ENCODE measurements at regions not wholly inside any gene's neighbourhood (a gene's known extent, or its start where the extent isn't known, plus 50 kb on each side); places are given as distances from the start of the nearest gene placed in this dataset.

DNA sequence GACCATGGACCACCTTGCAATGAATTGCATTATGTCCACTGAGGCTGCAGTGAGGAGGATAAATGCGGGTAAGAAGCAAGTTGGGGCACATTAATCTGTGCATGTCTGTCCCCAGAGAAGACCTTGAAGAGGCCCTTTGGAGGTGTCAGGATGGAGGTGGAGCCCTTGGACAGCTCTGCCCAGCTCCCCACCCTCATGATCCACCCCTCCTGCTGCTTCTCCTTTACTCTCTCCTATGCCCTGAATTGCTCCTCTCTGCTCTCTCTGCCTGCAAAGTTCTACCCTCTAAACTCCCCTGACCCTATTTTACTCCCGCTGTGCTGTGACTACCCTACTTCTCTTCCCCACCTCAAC, 292.4 kb upstream of the USP24 start:
- no peak for DNase-seq (ENCODE audit: extremely low spot score)
- POLR2A ChIA-PET = no interaction called here
- TF ChIP-seq, protein P1, sequence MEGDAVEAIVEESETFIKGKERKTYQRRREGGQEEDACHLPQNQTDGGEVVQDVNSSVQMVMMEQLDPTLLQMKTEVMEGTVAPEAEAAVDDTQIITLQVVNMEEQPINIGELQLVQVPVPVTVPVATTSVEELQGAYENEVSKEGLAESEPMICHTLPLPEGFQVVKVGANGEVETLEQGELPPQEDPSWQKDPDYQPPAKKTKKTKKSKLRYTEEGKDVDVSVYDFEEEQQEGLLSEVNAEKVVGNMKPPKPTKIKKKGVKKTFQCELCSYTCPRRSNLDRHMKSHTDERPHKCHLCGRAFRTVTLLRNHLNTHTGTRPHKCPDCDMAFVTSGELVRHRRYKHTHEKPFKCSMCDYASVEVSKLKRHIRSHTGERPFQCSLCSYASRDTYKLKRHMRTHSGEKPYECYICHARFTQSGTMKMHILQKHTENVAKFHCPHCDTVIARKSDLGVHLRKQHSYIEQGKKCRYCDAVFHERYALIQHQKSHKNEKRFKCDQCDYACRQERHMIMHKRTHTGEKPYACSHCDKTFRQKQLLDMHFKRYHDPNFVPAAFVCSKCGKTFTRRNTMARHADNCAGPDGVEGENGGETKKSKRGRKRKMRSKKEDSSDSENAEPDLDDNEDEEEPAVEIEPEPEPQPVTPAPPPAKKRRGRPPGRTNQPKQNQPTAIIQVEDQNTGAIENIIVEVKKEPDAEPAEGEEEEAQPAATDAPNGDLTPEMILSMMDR (IDR thresholded peaks at IDR 0.05; ENCODE audit: control extremely low read depth, extremely low read depth, low read depth, missing control alignments) = no peak
- CTCF ChIA-PET = interaction anchor here (1.1 kb wide), 1 partner anchor 17 kb away, joined by 4 read pairs; no protein-coding TSS in a partner anchor

DNA sequence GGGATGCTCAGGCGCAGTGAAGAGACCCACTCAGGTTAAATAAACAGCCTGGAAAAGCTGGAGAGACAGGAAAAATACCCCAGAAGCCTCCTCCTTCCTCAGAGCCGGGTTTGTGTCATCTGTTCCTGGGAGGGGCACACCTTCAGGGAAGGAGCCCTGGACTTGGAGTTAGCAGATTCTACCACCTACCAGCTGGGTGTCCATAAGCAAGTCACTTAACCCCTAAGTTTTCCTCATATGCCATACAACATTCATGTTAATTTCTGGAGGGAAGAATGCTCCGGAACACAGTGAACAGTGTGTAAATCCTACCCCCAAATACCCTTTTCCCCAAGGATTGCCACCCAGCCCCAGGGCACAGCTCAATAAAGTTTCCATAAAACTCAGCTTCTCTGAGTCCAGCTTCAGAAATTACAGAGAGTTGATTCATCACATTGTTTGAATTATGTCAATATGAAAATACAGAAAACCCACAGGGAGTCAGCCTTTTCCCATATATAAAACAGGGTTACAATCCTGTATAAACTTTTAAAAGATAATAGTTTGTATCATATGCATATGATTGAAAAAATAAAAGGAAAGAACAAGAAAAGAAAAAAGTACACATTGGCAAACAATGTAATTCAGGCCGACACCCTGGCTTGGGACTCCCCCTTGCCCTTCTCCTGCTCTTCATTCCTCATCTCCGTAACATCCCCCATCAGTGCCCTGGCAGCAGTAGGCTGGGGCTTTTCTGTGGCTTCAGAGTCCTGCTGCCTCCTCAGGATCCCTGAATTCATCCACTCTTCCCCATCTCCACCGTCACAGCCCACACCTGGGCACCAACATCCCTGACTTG, 291.8 kb upstream of the USP24 start:
- TF ChIP-seq, protein P1 (IDR thresholded peaks at IDR 0.05; ENCODE audit: control extremely low read depth, extremely low read depth, low read depth, missing control alignments) = no peak
- POLR2A ChIA-PET = no interaction called here
- no peak for DNase-seq (ENCODE audit: extremely low spot score)

GRCh38 chr1:55505326-55505725, 290.2 kb upstream of the USP24 start:
- ChIA-PET POLR2A (no interaction called here), CTCF (no interaction called here)
- DNase-seq (ENCODE audit: extremely low spot score) = no peak
- TF ChIP-seq, protein P1 (IDR thresholded peaks at IDR 0.05; ENCODE audit: control extremely low read depth, extremely low read depth, low read depth, missing control alignments) = no peak

More for the DNA sequence above, 291.8 kb upstream of the USP24 start:
- CTCF ChIA-PET = interaction anchor here (1.1 kb wide), 1 partner anchor 18 kb away, joined by 4 read pairs; no protein-coding TSS in a partner anchor

- ChIA-PET POLR2A (no interaction called here), CTCF (no interaction called here)
- TF ChIP-seq, protein P1 (IDR thresholded peaks at IDR 0.05; ENCODE audit: control extremely low read depth, extremely low read depth, low read depth, missing control alignments) = no peak
- DNase-seq (ENCODE audit: extremely low spot score) = no peak
Measured at GRCh38 chr1:55504306-55504731, 289.2 kb upstream of the USP24 start.

- CTCF ChIA-PET = no interaction called here
Measured at GRCh38 chr1:55503663-55504305, 288.6 kb upstream of the USP24 start.

GRCh38 chr1:55500601-55501000, 285.4 kb upstream of the USP24 start:
- CTCF ChIA-PET = no interaction called here
- POLR2A ChIA-PET = no interaction called here
- no peak for DNase-seq (ENCODE audit: extremely low spot score)
- TF ChIP-seq, protein P1 (IDR thresholded peaks at IDR 0.05; ENCODE audit: control extremely low read depth, extremely low read depth, low read depth, missing control alignments) = no peak

More at GRCh38 chr1:55503663-55504305, 288.6 kb upstream of the USP24 start:
- TF ChIP-seq, protein P1 (IDR thresholded peaks at IDR 0.05; ENCODE audit: control extremely low read depth, extremely low read depth, low read depth, missing control alignments) = no peak
- POLR2A ChIA-PET = no interaction called here
- DNase-seq (ENCODE audit: extremely low spot score) = no peak

Data from GM10248 (cell line).